ENCODE measurements at regions not wholly inside any gene's neighbourhood (a gene's known extent, or its start where the extent isn't known, plus 50 kb on each side); places are given as distances from the start of the nearest gene placed in this dataset.
"Not testable (repeated sequence)": the region's sequence is repeated elsewhere in the genome, so short reads cannot be mapped to it uniquely, and the experiment has no call there.

- TF ChIP-seq CTCF (IDR thresholded peaks at IDR 0.05; ENCODE audit: low read length) (no peak), EZH2phosphoT487 (IDR thresholded peaks at IDR 0.05; ENCODE audit: low read length) (no peak), EZH2 (optimal IDR thresholded peaks at IDR 0.05; ENCODE audit: low read depth, low read length) (no peak)
- Histone ChIP-seq H3K9me3 (replicated peaks; ENCODE audit: insufficient read depth, low read length) (no peaks in the 10 kb centered on the region), H4K20me1 (ENCODE audit: insufficient read depth, low read length) (no peaks in the 10 kb centered on the region), H3K4me1 (ENCODE audit: low read length) (no peaks in the 10 kb centered on the region), H3K27me3 (replicated peaks; ENCODE audit: insufficient read depth, low read length) (no peaks in the 10 kb centered on the region), H3K9me2 (replicated peaks; ENCODE audit: insufficient read depth, low read length) (no peaks in the 10 kb centered on the region), H3K4me2 (ENCODE audit: low read depth, low read length) (no peak overlapping the region), H3K79me2 (ENCODE audit: low read length) (no peaks in the 10 kb centered on the region), H3F3A (ENCODE audit: insufficient read depth, low read length) (no peaks in the 10 kb centered on the region), H3K9ac (ENCODE audit: low read length) (no peak overlapping the region), H3K27ac (ENCODE audit: low read length) (no peak overlapping the region), H3K36me3 (replicated peaks; ENCODE audit: insufficient read depth, low read length) (no peaks in the 10 kb centered on the region), H2AFZ (ENCODE audit: low read length) (no peak overlapping the region), H3K4me3 (ENCODE audit: low read length) (no peak overlapping the region)
- no peak for DNase-seq
These were observed 108.5 kb downstream of the KCNK1 start for GRCh38 chr1:233722212-233722979.

GRCh38 chr1:233723387-233723786 is 109.5 kb downstream of the KCNK1 start:
- no peaks in the 10 kb centered on the region for H3K9me2 ChIP-seq (replicated peaks; ENCODE audit: insufficient read depth, low read length)
- no peak overlapping the region for H3K27ac ChIP-seq (ENCODE audit: low read length)
- TF ChIP-seq CTCF (IDR thresholded peaks at IDR 0.05; ENCODE audit: low read length) (no peak), EZH2phosphoT487 (IDR thresholded peaks at IDR 0.05; ENCODE audit: low read length) (no peak), EZH2 (optimal IDR thresholded peaks at IDR 0.05; ENCODE audit: low read depth, low read length) (no peak)
- no peak overlapping the region for H3K9ac ChIP-seq (ENCODE audit: low read length)
- H4K20me1 ChIP-seq (ENCODE audit: insufficient read depth, low read length): no peaks in the 10 kb centered on the region
- no peaks in the 10 kb centered on the region for H3K9me3 ChIP-seq (replicated peaks; ENCODE audit: insufficient read depth, low read length)
- H3K4me1 ChIP-seq (ENCODE audit: low read length): no peaks in the 10 kb centered on the region
- no peak overlapping the region for H3K4me2 ChIP-seq (ENCODE audit: low read depth, low read length)
- no peaks in the 10 kb centered on the region for H3K36me3 ChIP-seq (replicated peaks; ENCODE audit: insufficient read depth, low read length)
- H3K79me2 ChIP-seq (ENCODE audit: low read length): no peaks in the 10 kb centered on the region
- no peak overlapping the region for H2AFZ ChIP-seq (ENCODE audit: low read length)
- no peak for DNase-seq
- H3K27me3 ChIP-seq (replicated peaks; ENCODE audit: insufficient read depth, low read length): no peaks in the 10 kb centered on the region
- H3F3A ChIP-seq (ENCODE audit: insufficient read depth, low read length): no peaks in the 10 kb centered on the region
- H3K4me3 ChIP-seq (ENCODE audit: low read length): no peak overlapping the region

GRCh38 chr1:233724131-233724631 is 110.3 kb downstream of the KCNK1 start:
- not testable (repeated sequence) for H3K4me1 ChIP-seq (ENCODE audit: low read length); H3K27ac ChIP-seq (ENCODE audit: low read length); H3K79me2 ChIP-seq (ENCODE audit: low read length); H3K9ac ChIP-seq (ENCODE audit: low read length); DNase-seq; H3K27me3 ChIP-seq (replicated peaks; ENCODE audit: insufficient read depth, low read length); H2AFZ ChIP-seq (ENCODE audit: low read length); H3F3A ChIP-seq (ENCODE audit: insufficient read depth, low read length); H3K36me3 ChIP-seq (replicated peaks; ENCODE audit: insufficient read depth, low read length); H3K9me3 ChIP-seq (replicated peaks; ENCODE audit: insufficient read depth, low read length); H3K9me2 ChIP-seq (replicated peaks; ENCODE audit: insufficient read depth, low read length); H3K4me3 ChIP-seq (ENCODE audit: low read length); H3K4me2 ChIP-seq (ENCODE audit: low read depth, low read length); H4K20me1 ChIP-seq (ENCODE audit: insufficient read depth, low read length)

- no peaks in the 10 kb centered on the region for H3F3A ChIP-seq (ENCODE audit: insufficient read depth, low read length)
- TF ChIP-seq EZH2phosphoT487 (IDR thresholded peaks at IDR 0.05; ENCODE audit: low read length) (no peak), CTCF (IDR thresholded peaks at IDR 0.05; ENCODE audit: low read length) (no peak), EZH2 (optimal IDR thresholded peaks at IDR 0.05; ENCODE audit: low read depth, low read length) (no peak)
- H3K4me3 ChIP-seq (ENCODE audit: low read length): no peak overlapping the region
- no peaks in the 10 kb centered on the region for H3K4me1 ChIP-seq (ENCODE audit: low read length)
- no peaks in the 10 kb centered on the region for H3K27me3 ChIP-seq (replicated peaks; ENCODE audit: insufficient read depth, low read length)
- H4K20me1 ChIP-seq (ENCODE audit: insufficient read depth, low read length): no peaks in the 10 kb centered on the region
- H3K27ac ChIP-seq (ENCODE audit: low read length): no peak overlapping the region
- H3K9me3 ChIP-seq (replicated peaks; ENCODE audit: insufficient read depth, low read length): no peaks in the 10 kb centered on the region
- no peak overlapping the region for H3K4me2 ChIP-seq (ENCODE audit: low read depth, low read length)
- no peak for DNase-seq
- H3K79me2 ChIP-seq (ENCODE audit: low read length): no peaks in the 10 kb centered on the region
- H3K36me3 ChIP-seq (replicated peaks; ENCODE audit: insufficient read depth, low read length): no peaks in the 10 kb centered on the region
- no peaks in the 10 kb centered on the region for H3K9me2 ChIP-seq (replicated peaks; ENCODE audit: insufficient read depth, low read length)
- no peak overlapping the region for H3K9ac ChIP-seq (ENCODE audit: low read length)
- no peak overlapping the region for H2AFZ ChIP-seq (ENCODE audit: low read length)
These were observed 111.5 kb downstream of the KCNK1 start for GRCh38 chr1:233725423-233725822.
